ENCODE measurements at regions not wholly inside any gene's neighbourhood (a gene's known extent, or its start where the extent isn't known, plus 50 kb on each side); places are given as distances from the start of the nearest gene placed in this dataset.

GRCh38 chr1:164183854-164184635, 374.9 kb upstream of the PBX1 start:
- TF ChIP-seq RAD21 (IDR thresholded peaks at IDR 0.05; ENCODE audit: low read length) (no peak), CTCF (IDR thresholded peaks at IDR 0.05) (no peak), YY1 (IDR thresholded peaks at IDR 0.05; ENCODE audit: low read depth) (no peak), GABPA (IDR thresholded peaks at IDR 0.05; ENCODE audit: low read depth) (no peak), EP300 (IDR thresholded peaks at IDR 0.05; ENCODE audit: borderline replicate concordance in 1 of 2, low read depth in 1 of 2, low read length in 1 of 2) (no peak), ZBTB33 (IDR thresholded peaks at IDR 0.05; ENCODE audit: borderline replicate concordance, low read depth) (no peak), MAX (IDR thresholded peaks at IDR 0.05; ENCODE audit: low read depth) (no peak), USF2 (IDR thresholded peaks at IDR 0.05; ENCODE audit: borderline replicate concordance, low read depth, low read length) (no peak), JUND (IDR thresholded peaks at IDR 0.05) (no peak), FOXJ3 (CRISPR knock-in tag; IDR thresholded peaks at IDR 0.05) (no peak), RCOR1 (IDR thresholded peaks at IDR 0.05; ENCODE audit: low read length) (no peak), NFIC (IDR thresholded peaks at IDR 0.05; ENCODE audit: borderline replicate concordance) (no peak)

Measured in SK-N-SH (cell line).